GM13977 (cell line): ENCODE measurements at regions not wholly inside any gene's neighbourhood (a gene's known extent, or its start where the extent isn't known, plus 50 kb on each side); places are given as distances from the start of the nearest gene placed in this dataset.

Experiments used
- DNase-seq: peaks from one replicate; pipeline ENCODE4 v3.0.0; 2012; ENCODE audit warnings: low spot score
- in situ Hi-C: fragments of 300-500 bp; cut with MboI; formaldehyde crosslinking; loops from one replicate; pipeline ENCODE4 v1.12.0; 2022; ENCODE audit warnings: low sequenced_read_pairs, low pct_unique_long_range_greater_than_20kb, mixed read lengths, inconsistent platforms; ENCODE audit not compliant: unreplicated experiment
- TF ChIP-seq, protein P1 (sequence below): IDR thresholded peaks from 2 replicates; pipeline ENCODE4 v1.5.1; 2012; ENCODE audit warnings: mild to moderate bottlenecking, control low read depth; ENCODE audit not compliant: insufficient read depth; ENCODE audit errors: extremely low read depth, missing control alignments

DNA sequence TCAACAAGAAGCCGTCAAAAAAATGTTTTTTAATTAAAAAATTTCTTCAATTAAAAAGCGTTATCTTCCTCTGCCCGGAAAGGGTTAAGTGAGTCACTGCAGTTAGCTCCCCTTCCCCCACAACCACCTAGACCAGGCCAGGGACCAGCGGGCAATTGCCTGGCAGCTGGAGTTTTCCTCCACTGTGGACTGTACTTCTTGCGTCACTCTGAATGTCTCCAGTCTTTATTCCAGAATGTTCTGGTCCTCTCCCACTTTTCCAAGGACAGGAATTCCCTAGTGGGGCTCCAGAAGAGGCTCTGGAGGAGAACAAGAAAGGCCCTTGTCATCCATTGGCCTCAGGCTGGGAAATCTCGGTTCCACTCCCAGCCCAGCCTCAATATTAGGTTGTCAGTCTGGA is 114.0 kb downstream of the C9orf50 start:
- TF ChIP-seq, protein P1, sequence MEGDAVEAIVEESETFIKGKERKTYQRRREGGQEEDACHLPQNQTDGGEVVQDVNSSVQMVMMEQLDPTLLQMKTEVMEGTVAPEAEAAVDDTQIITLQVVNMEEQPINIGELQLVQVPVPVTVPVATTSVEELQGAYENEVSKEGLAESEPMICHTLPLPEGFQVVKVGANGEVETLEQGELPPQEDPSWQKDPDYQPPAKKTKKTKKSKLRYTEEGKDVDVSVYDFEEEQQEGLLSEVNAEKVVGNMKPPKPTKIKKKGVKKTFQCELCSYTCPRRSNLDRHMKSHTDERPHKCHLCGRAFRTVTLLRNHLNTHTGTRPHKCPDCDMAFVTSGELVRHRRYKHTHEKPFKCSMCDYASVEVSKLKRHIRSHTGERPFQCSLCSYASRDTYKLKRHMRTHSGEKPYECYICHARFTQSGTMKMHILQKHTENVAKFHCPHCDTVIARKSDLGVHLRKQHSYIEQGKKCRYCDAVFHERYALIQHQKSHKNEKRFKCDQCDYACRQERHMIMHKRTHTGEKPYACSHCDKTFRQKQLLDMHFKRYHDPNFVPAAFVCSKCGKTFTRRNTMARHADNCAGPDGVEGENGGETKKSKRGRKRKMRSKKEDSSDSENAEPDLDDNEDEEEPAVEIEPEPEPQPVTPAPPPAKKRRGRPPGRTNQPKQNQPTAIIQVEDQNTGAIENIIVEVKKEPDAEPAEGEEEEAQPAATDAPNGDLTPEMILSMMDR = no peak
- in situ Hi-C loops = no loop called here
- DNase-seq = no peak

DNA sequence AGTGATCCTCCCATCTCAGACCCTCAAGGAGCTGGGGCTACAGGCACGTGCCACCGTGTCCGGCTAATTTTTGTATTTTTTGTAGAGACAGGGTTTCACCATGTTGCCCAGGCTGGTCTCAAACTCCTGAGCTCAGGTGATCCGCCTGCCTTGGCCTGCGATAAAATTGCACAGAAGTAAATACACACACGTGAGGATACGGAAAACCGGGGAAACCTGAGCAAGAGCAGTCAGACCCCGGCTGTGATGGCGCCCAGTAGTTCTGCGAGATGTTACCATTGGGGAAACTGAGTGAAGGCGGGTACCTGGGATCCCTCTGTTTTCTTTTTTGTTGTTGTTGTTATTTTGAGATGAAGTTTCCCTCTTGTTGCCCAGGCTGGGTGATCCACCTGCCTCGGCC is 114.9 kb downstream of the C9orf50 start:
- in situ Hi-C loops = no loop called here

DNA sequence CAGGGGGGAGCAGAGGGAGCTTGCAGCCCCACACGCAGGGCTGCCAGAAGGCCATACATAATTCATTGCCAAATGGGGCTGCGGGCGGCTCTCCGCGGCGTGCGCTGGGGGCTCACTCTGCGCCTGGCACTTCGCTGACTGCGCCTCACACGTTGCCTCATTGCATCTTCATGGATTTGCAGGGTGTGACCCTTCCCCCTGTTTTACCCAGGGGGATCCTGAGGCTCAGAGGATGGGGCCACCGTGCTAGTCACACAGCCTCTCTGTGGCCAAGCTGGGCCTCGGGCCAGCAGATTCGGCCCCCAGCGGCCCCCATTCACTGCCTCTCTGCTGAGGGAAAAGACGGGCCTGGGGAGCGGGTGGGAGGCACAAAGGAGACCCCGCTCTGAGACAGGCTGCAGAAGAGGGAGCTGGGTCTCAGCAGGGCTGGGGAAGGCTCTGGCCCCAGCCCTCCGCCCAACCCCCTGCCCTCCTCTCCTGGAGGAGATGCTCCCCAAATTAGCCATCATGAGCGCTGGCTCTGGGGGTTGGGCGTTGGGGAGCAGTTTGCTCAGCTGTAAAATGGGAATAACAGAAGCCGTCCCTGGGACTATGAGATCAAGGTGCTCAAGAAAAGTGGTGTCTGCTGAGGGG is 115.5 kb downstream of the C9orf50 start:
- DNase-seq = no peak
- in situ Hi-C loops = no loop called here
- TF ChIP-seq, protein P1 = no peak

More for the DNA sequence above, 114.9 kb downstream of the C9orf50 start:
- DNase-seq = no peak
- TF ChIP-seq, protein P1 = no peak

DNA sequence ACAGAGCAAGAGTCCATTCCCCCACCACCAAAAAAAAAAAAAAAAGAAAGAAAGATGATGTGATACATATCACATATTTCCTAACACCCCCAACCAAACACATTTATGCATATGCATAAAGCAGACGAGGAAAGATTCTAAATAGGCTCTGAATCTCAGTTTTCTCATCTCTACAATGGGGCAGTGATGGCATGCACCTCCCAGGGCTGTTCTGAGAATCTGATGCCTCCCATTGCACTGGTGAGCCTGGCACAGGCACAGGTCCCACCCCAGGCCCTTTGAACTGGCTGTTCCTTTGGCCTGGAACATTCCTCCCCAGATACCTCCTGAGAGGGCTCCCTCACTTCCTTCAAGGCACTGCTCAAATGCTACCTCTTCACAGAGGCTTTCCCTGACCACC is 116.5 kb downstream of the C9orf50 start:
- no peak for DNase-seq
- in situ Hi-C loops = no loop called here

DNA sequence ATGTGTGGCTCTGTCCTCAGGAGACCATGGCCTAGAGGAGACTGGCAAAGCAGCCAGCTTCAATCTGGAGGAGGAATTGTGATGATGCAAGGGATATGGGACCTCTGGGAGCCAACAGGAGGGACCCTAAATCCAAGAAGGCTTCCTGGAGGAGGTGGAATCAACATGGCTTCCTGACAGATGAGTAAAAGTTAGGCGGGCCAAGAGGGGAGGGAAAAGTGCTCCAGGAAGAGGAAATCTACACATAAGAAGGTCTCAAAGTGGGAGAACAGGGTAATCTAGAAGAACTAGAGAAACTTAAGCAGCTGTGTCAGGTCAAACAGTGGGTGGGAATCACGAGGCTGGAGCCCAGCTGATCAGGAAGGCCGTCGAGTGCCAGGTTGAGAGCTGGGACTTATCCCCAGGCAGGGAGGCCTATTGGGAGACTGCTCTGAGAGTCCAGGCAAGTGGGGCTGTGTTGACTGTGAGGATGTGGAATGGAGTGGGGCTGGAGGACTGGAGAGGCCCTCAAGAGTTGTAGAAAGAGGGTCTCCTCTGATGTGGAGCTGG is 119.1 kb downstream of the C9orf50 start:
- no peak for DNase-seq
- in situ Hi-C loops = no loop called here
- TF ChIP-seq, protein P1 = no peak

More for the DNA sequence above, 116.5 kb downstream of the C9orf50 start:
- TF ChIP-seq, protein P1 = no peak

DNA sequence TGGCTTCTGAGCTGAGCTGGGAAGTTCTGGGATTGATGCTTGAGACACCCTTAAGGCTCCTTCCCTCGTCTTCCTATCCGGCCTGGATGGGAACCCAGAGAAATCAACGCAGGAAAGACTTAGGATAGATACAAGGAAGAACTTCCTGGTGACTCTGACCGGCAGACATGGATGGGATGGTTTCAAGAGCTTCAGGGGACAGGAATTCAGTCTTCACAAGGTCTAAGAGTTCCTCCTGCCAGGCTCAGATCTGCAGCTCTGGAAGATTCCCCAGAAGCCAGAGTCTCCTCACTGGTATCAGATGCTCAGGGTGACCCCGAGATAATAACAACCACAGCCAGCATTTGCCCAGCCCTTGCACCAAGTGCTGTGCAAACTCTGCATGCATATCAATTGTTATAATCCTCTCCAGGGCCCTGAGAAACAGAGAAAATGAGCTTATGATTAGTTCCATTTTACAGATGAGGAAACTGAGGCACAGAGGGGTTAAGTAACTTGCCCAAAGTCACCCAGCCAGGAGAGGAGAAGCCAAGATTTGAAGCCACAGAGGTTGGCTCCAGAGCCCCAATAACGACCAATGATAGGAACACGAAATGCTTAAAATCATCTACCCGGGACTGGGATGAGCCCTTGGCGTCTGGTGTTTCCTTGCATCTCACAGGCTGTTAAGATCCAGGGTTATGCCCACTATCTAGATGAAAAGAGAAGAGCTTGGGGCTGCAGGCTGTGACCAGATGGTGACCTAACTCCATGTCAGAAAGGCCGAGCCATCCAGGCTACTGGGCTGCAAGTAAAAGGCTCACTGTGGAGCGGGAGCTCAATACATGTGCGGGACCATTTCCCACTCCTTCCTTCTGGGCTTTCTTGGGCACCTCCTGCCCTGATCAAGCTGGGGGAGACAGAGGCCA is 119.8 kb downstream of the C9orf50 start:
- no peak for DNase-seq
- in situ Hi-C loops = no loop called here
- TF ChIP-seq, protein P1 = no peak
